NCI-H2081 (cell line): ENCODE measurements at regions not wholly inside any gene's neighbourhood (a gene's known extent, or its start where the extent isn't known, plus 50 kb on each side); places are given as distances from the start of the nearest gene placed in this dataset.
"Not testable (repeated sequence)": the region's sequence is repeated elsewhere in the genome, so short reads cannot be mapped to it uniquely, and the experiment has no call there.

ENCODE experiments used
- DNase-seq, 2 experiments: peaks; one replicate each; lab custom pipeline; 2025; lab: John Stamatoyannopoulos, UW

DNA sequence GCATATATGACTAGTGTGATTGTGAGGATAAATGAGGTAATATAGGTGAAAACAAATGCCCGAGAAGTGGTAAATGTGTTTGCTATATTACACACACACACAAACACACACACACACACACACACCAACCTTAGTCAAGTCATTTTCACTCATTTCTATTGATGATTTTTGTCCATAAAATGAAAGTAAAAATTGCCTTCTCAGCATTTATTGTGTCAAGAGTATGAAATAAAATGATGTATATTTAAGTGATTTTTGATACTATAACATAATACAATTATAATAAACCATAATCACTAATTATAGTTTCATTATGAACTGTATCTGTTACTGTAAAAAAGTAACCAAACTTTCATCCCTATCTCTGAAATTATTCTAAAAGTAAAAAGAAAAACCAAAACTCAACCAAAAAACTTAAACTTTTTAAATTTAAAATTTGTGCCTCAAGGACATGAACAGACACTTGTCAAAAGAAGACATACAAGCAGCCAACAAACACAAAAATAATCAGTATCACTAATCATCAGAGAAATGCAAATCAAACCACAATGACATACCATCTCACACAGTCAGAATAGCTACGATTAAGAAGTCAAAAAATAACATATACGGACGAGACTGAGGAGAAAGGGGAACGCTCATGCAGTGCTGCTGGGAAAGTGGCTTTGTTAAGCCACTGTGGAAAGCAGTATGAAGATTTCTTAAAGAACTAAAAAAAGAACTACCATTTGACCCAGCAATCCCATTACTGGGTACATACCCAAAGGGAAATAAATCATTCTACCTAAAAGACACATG lies 601.0 kb downstream of the TMA16 start:
- DNase-seq: no peak

- DNase-seq: no peak
Measured at GRCh38 chr4:164096766-164097518, 602.5 kb downstream of the TMA16 start.

- DNase-seq: not testable (repeated sequence)
Measured at GRCh38 chr4:164100741-164101365, 606.4 kb downstream of the TMA16 start.

- no peak for DNase-seq
Measured at GRCh38 chr4:164108971-164109370, 614.5 kb downstream of the TMA16 start.

DNA sequence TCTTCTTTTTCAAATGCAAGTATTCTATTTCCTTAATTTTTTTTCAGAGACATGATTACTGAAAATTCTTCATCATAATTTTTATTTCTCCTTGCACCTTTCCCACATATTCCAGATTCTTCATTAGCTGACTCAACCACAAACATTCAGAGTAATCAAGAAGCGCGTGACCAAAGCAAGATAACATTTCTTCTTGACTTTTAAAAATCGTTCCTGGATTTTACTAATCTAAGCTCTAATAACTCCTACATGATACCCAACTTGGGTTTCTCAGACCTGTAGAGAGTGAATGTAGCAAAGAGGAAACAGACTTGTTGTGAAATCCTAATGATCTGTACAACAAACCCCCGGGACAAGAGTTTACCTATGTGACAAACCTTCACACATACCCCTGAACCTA lies 615.0 kb downstream of the TMA16 start:
- no peak for DNase-seq

DNA sequence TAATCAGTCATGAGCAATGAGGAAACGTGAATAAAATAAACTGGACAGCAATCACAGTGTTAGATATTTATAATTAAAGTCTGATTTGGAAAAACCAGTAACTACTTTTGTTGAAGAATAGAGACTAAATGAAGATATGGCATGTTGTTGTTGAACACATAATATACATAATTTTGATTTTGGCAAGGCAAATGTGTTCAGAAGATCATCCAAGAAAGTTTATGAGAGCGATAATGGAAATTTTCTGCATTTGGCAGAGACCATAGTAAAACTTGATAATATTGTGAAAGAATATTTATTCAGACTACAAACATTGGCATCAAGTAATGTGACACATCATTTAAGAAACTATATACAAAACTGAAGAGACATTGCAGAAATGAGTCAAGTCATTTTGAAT lies 620.7 kb downstream of the TMA16 start:
- DNase-seq: no peak

- no peak for DNase-seq
Measured at GRCh38 chr4:164116286-164116685, 621.8 kb downstream of the TMA16 start.

GRCh38 chr4:164134388-164134787 lies 619.5 kb upstream of the SMIM31 start:
- no peak for DNase-seq

DNA sequence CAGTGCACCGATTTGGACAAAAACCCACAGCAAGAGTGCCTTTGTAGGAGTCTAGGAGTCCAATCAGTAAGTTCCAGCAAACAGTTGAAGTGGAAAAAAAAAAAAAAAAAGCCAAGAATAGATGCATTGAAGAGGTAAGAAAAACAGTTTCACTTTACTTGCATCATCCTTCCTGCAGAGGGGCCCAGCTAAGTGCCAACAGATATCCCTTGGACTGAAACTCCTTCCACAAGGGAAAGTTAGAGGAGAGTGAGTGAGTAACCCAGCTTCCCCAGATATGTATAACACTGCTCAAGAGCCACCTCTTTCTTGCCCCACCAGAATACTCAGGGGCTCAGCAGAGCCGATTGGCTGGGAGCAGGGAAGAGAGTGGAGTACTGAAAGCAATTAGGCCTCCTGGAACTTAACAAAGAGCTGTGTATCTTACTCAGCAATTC lies 617.7 kb upstream of the SMIM31 start:
- DNase-seq: no peak

DNA sequence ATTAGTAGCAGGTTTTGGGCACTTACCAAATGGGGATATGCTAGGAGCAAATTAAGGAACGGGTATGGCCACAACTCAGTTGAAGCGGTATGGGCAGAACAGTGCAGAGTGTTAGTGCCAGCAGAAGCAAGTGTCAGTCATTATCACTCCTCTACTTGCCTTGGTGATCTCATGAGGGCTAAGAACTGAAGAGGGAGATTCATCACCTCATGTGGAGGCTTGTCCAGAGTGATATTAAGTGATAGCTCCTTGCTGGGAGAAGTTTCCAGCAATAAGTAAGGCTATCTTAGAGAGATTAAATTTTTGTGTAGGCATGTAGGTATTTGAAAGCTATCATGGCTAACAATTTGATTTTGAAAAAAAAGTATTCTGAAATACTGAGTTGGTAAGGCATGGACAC lies 615.4 kb upstream of the SMIM31 start:
- no peak for DNase-seq

- no peak for DNase-seq
Measured at GRCh38 chr4:164139291-164139690, 614.6 kb upstream of the SMIM31 start.

DNA sequence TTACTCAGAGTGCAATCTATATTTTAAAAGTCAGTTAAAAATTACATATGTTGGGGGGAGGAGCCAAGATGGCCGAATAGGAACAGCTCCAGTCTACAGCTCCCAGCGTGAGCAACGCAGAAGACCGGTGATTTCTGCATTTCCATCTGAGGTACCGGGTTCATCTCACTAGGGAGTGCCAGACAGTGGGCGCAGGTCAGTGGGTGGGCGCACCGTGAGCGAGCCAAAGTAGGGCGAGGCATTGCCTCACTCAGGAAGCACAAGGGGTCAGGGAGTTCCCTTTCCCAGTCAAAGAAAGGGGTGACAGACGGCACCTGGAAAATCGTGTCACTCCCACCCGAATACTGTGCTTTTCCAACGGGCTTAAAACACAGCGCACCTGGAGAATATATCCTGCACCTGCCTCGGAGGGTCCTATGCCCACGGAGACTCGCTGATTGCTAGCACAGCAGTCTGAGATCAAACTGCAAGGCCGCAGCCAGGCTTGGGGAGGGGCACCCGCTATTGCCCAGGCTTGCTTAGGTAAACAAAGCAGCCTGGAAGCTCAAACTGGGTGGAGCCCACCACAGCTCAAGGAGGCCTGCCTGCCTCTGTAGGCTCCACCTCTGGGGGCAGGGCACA lies 612.1 kb upstream of the SMIM31 start:
- DNase-seq: not testable (repeated sequence)

- DNase-seq: no peak
Measured at GRCh38 chr4:164154416-164154815, 599.5 kb upstream of the SMIM31 start.

DNA sequence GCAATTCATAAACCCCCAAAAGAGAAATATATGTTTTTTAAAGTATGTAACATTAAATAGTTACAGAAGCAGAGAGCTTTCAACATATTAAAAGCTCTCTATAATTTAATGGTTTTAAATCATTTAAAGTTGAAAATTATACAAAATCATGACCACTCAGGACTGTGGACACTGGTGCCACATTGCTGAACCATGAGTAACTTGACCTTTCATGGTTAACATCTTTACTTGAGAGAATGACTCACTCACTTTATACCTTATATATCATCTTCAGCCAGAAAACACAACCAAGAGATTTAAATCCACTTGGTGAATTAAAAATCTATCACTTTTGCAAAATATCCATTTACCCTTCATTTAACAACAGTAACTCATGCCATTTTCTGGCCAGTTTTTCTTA lies 584.3 kb upstream of the SMIM31 start:
- no peak for DNase-seq

GRCh38 chr4:164177153-164177552 lies 576.8 kb upstream of the SMIM31 start:
- DNase-seq: no peak

DNA sequence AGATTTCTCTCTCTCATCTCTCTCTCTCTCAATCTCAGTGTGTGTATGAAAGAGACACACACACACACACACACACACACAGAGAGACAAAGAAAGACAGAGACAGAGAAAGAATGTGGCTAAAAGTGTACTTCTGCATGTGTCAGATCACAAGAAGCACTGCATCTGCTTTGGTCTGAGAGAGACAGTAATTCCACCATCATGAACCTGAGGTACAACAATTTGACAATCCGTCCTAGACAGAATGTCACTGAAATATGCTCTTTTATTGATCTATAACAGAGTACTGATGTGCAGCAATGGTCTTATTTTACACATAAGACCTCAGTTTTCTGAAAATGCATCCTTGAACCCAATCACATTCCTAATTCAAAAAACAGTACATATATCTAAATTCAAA lies 576.2 kb upstream of the SMIM31 start:
- no peak for DNase-seq

DNA sequence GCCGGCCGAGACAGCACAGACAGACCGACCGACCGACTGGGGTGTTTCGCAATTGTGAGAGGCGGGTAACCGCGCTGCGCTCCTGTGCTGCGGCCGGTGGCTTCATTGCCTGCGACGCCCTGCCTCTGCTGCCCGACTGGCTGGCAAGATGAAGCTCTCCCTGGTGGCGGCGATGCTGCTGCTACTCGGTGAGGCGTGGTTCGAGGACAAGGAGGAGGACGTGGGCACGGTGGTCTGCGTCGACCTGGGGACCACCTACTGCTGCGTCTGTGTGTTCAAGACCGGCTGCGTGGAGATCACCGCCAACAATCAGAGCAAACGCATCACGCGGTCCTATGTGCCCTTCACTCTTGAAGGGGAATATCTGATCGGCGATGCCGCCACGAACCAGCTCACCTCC lies 565.7 kb upstream of the SMIM31 start:
- DNase-seq: no peak

- DNase-seq: no peak
Measured at GRCh38 chr4:164192844-164193243, 561.1 kb upstream of the SMIM31 start.

DNA sequence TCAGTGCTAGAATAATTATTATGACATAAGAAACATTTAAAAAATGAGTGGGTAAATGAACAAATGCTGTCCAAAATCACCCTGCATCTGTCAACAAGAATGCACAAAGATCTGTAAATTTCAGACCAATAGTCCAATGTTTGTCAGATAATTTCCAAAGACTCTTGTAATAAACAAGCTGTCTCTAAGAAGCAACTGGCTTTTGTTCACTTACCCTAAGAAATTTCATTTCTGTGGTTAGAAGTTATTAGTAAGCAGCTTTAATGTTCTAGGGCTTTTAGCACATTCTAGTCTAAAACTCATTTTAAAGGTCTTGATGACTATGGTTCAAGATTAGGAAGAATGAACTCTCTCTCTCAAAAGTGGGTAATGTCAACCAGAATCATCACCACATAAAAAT lies 560.3 kb upstream of the SMIM31 start:
- no peak for DNase-seq

- no peak for DNase-seq
Measured at GRCh38 chr4:164197556-164197955, 556.4 kb upstream of the SMIM31 start.

GRCh38 chr4:164203476-164203875 lies 550.5 kb upstream of the SMIM31 start:
- no peak for DNase-seq

DNA sequence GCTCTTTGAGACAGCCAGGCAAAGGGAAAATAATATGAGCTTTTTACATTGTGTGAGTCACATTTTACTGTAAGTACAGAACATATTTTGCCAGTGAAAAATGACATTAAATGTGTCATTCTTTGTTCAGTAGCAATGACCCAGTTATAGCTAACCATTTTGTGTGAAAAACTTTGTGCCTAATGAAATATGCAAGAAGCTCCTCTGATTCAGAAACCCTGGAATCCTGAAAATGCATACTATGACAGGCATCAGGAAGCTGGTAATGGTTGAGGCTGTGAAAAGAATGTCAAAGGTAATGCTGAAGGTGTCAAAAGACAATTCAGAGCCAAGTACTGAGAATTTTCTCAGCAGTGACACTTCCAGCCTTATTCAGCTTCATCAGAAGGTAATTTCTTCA lies 549.5 kb upstream of the SMIM31 start:
- DNase-seq: no peak

- DNase-seq: no peak
Measured at GRCh38 chr4:164207460-164207859, 546.5 kb upstream of the SMIM31 start.
